NCI-H2081 (cell line): ENCODE measurements at regions not wholly inside any gene's neighbourhood (a gene's known extent, or its start where the extent isn't known, plus 50 kb on each side); places are given as distances from the start of the nearest gene placed in this dataset.
"Not testable (repeated sequence)": the region's sequence is repeated elsewhere in the genome, so short reads cannot be mapped to it uniquely, and the experiment has no call there.

ENCODE experiments used
- DNase-seq, 2 experiments: peaks; one replicate each; lab custom pipeline; 2025; lab: John Stamatoyannopoulos, UW

GRCh38 chr18:39611381-39612100 lies 2045.9 kb upstream of the CELF4 start:
- DNase-seq, result no peak

- DNase-seq, result peak; percentile 8
Measured at GRCh38 chr18:39607034-39607433, 2041.4 kb upstream of the CELF4 start.

- DNase-seq, result no peak
Measured at GRCh38 chr18:39604836-39605235, 2039.2 kb upstream of the CELF4 start.

GRCh38 chr18:39602131-39602530 lies 2036.5 kb upstream of the CELF4 start:
- DNase-seq, result no peak

GRCh38 chr18:39600894-39601293 lies 2035.3 kb upstream of the CELF4 start:
- no peak for DNase-seq

GRCh38 chr18:39599251-39599650 lies 2033.7 kb upstream of the CELF4 start:
- DNase-seq, result no peak

- DNase-seq, result no peak
Measured at GRCh38 chr18:39596891-39597290, 2031.3 kb upstream of the CELF4 start.

- no peak for DNase-seq
Measured at GRCh38 chr18:39596221-39596620, 2030.6 kb upstream of the CELF4 start.

- DNase-seq, result no peak
Measured at GRCh38 chr18:39594206-39594605, 2028.6 kb upstream of the CELF4 start.

GRCh38 chr18:39591649-39592048 lies 2026.1 kb upstream of the CELF4 start:
- peak; percentile 13 to 82 for DNase-seq

GRCh38 chr18:39589496-39589895 lies 2023.9 kb upstream of the CELF4 start:
- no peak for DNase-seq

GRCh38 chr18:39587586-39587985 lies 2022.0 kb upstream of the CELF4 start:
- DNase-seq, result no peak

- no peak for DNase-seq
Measured at GRCh38 chr18:39586741-39587140, 2021.1 kb upstream of the CELF4 start.

GRCh38 chr18:39574897-39575296 lies 2009.3 kb upstream of the CELF4 start:
- DNase-seq, result no peak

GRCh38 chr18:39571511-39571910 lies 2005.9 kb upstream of the CELF4 start:
- DNase-seq, result peak; percentile 10 to 33

GRCh38 chr18:39565551-39566230 lies 2000.1 kb upstream of the CELF4 start:
- not testable (repeated sequence) for DNase-seq

GRCh38 chr18:39564716-39565115 lies 1999.1 kb upstream of the CELF4 start:
- no peak for DNase-seq

GRCh38 chr18:39561126-39561525 lies 1995.5 kb upstream of the CELF4 start:
- no peak for DNase-seq

GRCh38 chr18:39558658-39559057 lies 1993.1 kb upstream of the CELF4 start:
- no peak for DNase-seq

GRCh38 chr18:39555496-39555895 lies 1989.9 kb upstream of the CELF4 start:
- no peak for DNase-seq

- DNase-seq, result no peak
Measured at GRCh38 chr18:39550701-39551100, 1985.1 kb upstream of the CELF4 start.

- DNase-seq, result no peak
Measured at GRCh38 chr18:39549144-39549543, 1983.5 kb upstream of the CELF4 start.

GRCh38 chr18:39531659-39532058 lies 1966.1 kb upstream of the CELF4 start:
- DNase-seq, result no peak

GRCh38 chr18:39529358-39529757 lies 1963.8 kb upstream of the CELF4 start:
- no peak for DNase-seq
